GM23338 (cell line): ENCODE measurements at regions not wholly inside any gene's neighbourhood (a gene's known extent, or its start where the extent isn't known, plus 50 kb on each side); places are given as distances from the start of the nearest gene placed in this dataset.
"Not testable (repeated sequence)": the region's sequence is repeated elsewhere in the genome, so short reads cannot be mapped to it uniquely, and the experiment has no call there.

Experiments used
- ATAC-seq: fragments of 200-7000 bp; cut with Tn5 transposase; 3 replicates; pipeline ENCODE4 v1.9.1; 2020
- DNase-seq: peaks from one replicate; pipeline ENCODE4 v3.0.0-alpha.2; 2015; ENCODE audit warnings: low spot score
- H2AFZ ChIP-seq: fragments of 200-600 bp; sonication (generic); 2 replicates; pipeline ENCODE4 v1.8.0; 2016; ENCODE audit warnings: antibody characterized with exemption, mild to moderate bottlenecking, moderate library complexity
- H3F3A ChIP-seq: fragments of 200-600 bp; sonication (generic); replicated peaks from 2 replicates; pipeline ENCODE4 v1.8.0; 2017; ENCODE audit warnings: antibody characterized with exemption, mixed run types, low read depth
- H3K27ac ChIP-seq: fragments of 200-600 bp; sonication (generic); 2 replicates; pipeline ENCODE4 v1.6.1; 2016; ENCODE audit warnings: low read depth
- H3K27me3 ChIP-seq: fragments of 200-600 bp; sonication (generic); 2 replicates; pipeline ENCODE4 v1.8.0; 2016; ENCODE audit warnings: mild to moderate bottlenecking, mixed run types, moderate library complexity; ENCODE audit not compliant: insufficient read depth
- H3K36me3 ChIP-seq: fragments of 200-600 bp; sonication (generic); 2 replicates; pipeline ENCODE4 v1.8.0; 2016; ENCODE audit warnings: mild to moderate bottlenecking; ENCODE audit not compliant: insufficient read depth
- H3K4me1 ChIP-seq: fragments of 200-600 bp; sonication (generic); 2 replicates; pipeline ENCODE4 v1.8.0; 2016; ENCODE audit warnings: mild to moderate bottlenecking, moderate library complexity; ENCODE audit not compliant: insufficient read depth
- H3K4me2 ChIP-seq: fragments of 200-600 bp; sonication (generic); 2 replicates; pipeline ENCODE4 v1.7.1; 2017; ENCODE audit warnings: mixed run types
- H3K4me3 ChIP-seq: fragments of 200-600 bp; sonication (generic); 2 replicates; pipeline ENCODE4 v1.6.1; 2016; ENCODE audit warnings: mixed run types
- H3K79me2 ChIP-seq: fragments of 200-600 bp; sonication (generic); replicated peaks from 2 replicates; pipeline ENCODE4 v1.8.0; 2017; ENCODE audit warnings: mild to moderate bottlenecking; ENCODE audit not compliant: insufficient read depth
- H3K9me2 ChIP-seq: fragments of 200-600 bp; sonication (generic); 2 replicates; pipeline ENCODE4 v1.8.0; 2017; ENCODE audit not compliant: insufficient read depth
- H4K20me1 ChIP-seq: fragments of 200-600 bp; sonication (generic); replicated peaks from 2 replicates; pipeline ENCODE4 v1.8.0; 2017; ENCODE audit warnings: mild to moderate bottlenecking; ENCODE audit not compliant: insufficient read depth
- H3K27ac Mint-ChIP-seq: 2 replicates; pipeline ENCODE4 v1.8.0; 2020; ENCODE audit warnings: inconsistent platforms, mild to moderate bottlenecking, moderate library complexity, mixed read lengths
- H3K27me3 Mint-ChIP-seq: 3 replicates; pipeline ENCODE4 v1.8.0; 2022; ENCODE audit warnings: low read depth, mild to moderate bottlenecking, moderate library complexity, mixed read lengths, inconsistent platforms; ENCODE audit not compliant: insufficient read depth, poor library complexity
- H3K36me3 Mint-ChIP-seq: 3 replicates; pipeline ENCODE4 v1.8.0; 2021; ENCODE audit warnings: low read depth, mild to moderate bottlenecking, inconsistent platforms, moderate library complexity, mixed read lengths
- H3K4me1 Mint-ChIP-seq: 3 replicates; pipeline ENCODE4 v1.8.0; 2020; ENCODE audit warnings: mild to moderate bottlenecking, inconsistent platforms, mixed read lengths
- H3K4me3 Mint-ChIP-seq: 3 replicates; pipeline ENCODE4 v1.8.0; 2021; ENCODE audit warnings: moderate library complexity, mild to moderate bottlenecking, inconsistent platforms, mixed read lengths
- H3K9me3 Mint-ChIP-seq: 3 replicates; pipeline ENCODE4 v1.8.0; 2020; ENCODE audit warnings: moderate library complexity, mild to moderate bottlenecking, inconsistent platforms, mixed read lengths

- H3K27ac ChIP-seq, H4K20me1 ChIP-seq, H3K4me2 ChIP-seq, H2AFZ ChIP-seq, H3K27me3 ChIP-seq, H3K4me1 ChIP-seq, H3K9me2 ChIP-seq, H3K79me2 ChIP-seq, H3K36me3 Mint-ChIP-seq, H3K36me3 ChIP-seq, H3K4me3 ChIP-seq, ATAC-seq, H3K4me1 Mint-ChIP-seq, H3K4me3 Mint-ChIP-seq, H3K27ac Mint-ChIP-seq, H3K9me3 Mint-ChIP-seq, H3F3A ChIP-seq, DNase-seq, H3K27me3 Mint-ChIP-seq: not testable (repeated sequence)
Measured at GRCh38 chr5:20943183-20943971, 955.4 kb upstream of the CDH18 start.

- H3K36me3 Mint-ChIP-seq, H3K36me3 ChIP-seq, H3K27ac Mint-ChIP-seq, H4K20me1 ChIP-seq, H3F3A ChIP-seq, ATAC-seq, H3K4me1 ChIP-seq, H3K4me2 ChIP-seq, H3K27me3 ChIP-seq, DNase-seq, H3K4me1 Mint-ChIP-seq, H3K27me3 Mint-ChIP-seq, H3K27ac ChIP-seq, H2AFZ ChIP-seq, H3K79me2 ChIP-seq, H3K4me3 Mint-ChIP-seq, H3K9me3 Mint-ChIP-seq, H3K9me2 ChIP-seq, H3K4me3 ChIP-seq: not testable (repeated sequence)
Measured at GRCh38 chr5:20942603-20943002, 954.6 kb upstream of the CDH18 start.

GRCh38 chr5:20940786-20941185 lies 952.8 kb upstream of the CDH18 start:
- H3K36me3 Mint-ChIP-seq, H3K4me2 ChIP-seq, H4K20me1 ChIP-seq, H3K79me2 ChIP-seq, H3K9me2 ChIP-seq, H3K27me3 Mint-ChIP-seq, ATAC-seq, H3K4me3 Mint-ChIP-seq, H3K4me1 ChIP-seq, H3K9me3 Mint-ChIP-seq, H2AFZ ChIP-seq, H3K27ac Mint-ChIP-seq, H3F3A ChIP-seq, H3K27ac ChIP-seq, H3K36me3 ChIP-seq, H3K4me1 Mint-ChIP-seq, DNase-seq, H3K27me3 ChIP-seq, H3K4me3 ChIP-seq: not testable (repeated sequence)

GRCh38 chr5:20890936-20891335 lies 902.9 kb upstream of the CDH18 start:
- not testable (repeated sequence) for H3K36me3 Mint-ChIP-seq, H3K4me1 Mint-ChIP-seq, H2AFZ ChIP-seq, H3K27me3 Mint-ChIP-seq, H3K9me2 ChIP-seq, H3K79me2 ChIP-seq, H3K4me3 Mint-ChIP-seq, H3K4me1 ChIP-seq, H3K4me3 ChIP-seq, H3K36me3 ChIP-seq, H4K20me1 ChIP-seq, H3F3A ChIP-seq, H3K27me3 ChIP-seq, H3K27ac ChIP-seq, ATAC-seq, DNase-seq, H3K4me2 ChIP-seq, H3K27ac Mint-ChIP-seq
- peaks cover 18% of the 10 kb centered on the region for H3K9me3 Mint-ChIP-seq

- not testable (repeated sequence) for H3K4me2 ChIP-seq, H3K27me3 Mint-ChIP-seq, H3K27ac ChIP-seq, H3K4me3 Mint-ChIP-seq, H3K27ac Mint-ChIP-seq, ATAC-seq, H3K9me3 Mint-ChIP-seq, H4K20me1 ChIP-seq, H3K4me1 Mint-ChIP-seq, H3K36me3 Mint-ChIP-seq, H3K36me3 ChIP-seq, H2AFZ ChIP-seq, H3K9me2 ChIP-seq, H3F3A ChIP-seq, DNase-seq, H3K27me3 ChIP-seq, H3K4me1 ChIP-seq, H3K4me3 ChIP-seq, H3K79me2 ChIP-seq
Measured at GRCh38 chr5:20875726-20876125, 887.7 kb upstream of the CDH18 start.

GRCh38 chr5:20865892-20866291 lies 877.9 kb upstream of the CDH18 start:
- H3F3A ChIP-seq, H3K36me3 ChIP-seq, H2AFZ ChIP-seq, H3K4me1 ChIP-seq, H4K20me1 ChIP-seq, DNase-seq, H3K4me3 ChIP-seq, H3K36me3 Mint-ChIP-seq, H3K27me3 Mint-ChIP-seq, H3K27me3 ChIP-seq, H3K9me3 Mint-ChIP-seq, H3K27ac ChIP-seq, ATAC-seq, H3K4me1 Mint-ChIP-seq, H3K79me2 ChIP-seq, H3K27ac Mint-ChIP-seq, H3K4me3 Mint-ChIP-seq, H3K9me2 ChIP-seq, H3K4me2 ChIP-seq: not testable (repeated sequence)
